Gastrocnemius medialis (tissue), 4 donors: ENCODE measurements at regions not wholly inside any gene's neighbourhood (a gene's known extent, or its start where the extent isn't known, plus 50 kb on each side); places are given as distances from the start of the nearest gene placed in this dataset.
A peak's percentile ranks its signal among the peaks of the same experiment; 100 is the strongest.

Source experiments
- ATAC-seq, 2 donors: fragments of 150-250 bp; one replicate each; pipeline ENCODE4 v1.9.1; 2016
- DNase-seq, 2 donors: peaks; one replicate each; pipeline ENCODE4 v3.0.0-alpha.2; 2019
- H3K27ac ChIP-seq, 4 donors: fragments of 200-600 bp; sonication (generic); 1 replicate in 1 of 4; 2 replicates in 3 of 4; pipeline ENCODE4 v1.5.1; 2016 to 2018; ENCODE audit warnings: mild to moderate bottlenecking in 2 of 4, moderate library complexity in 1 of 4
- H3K27me3 ChIP-seq, 3 donors: fragments of 200-600 bp; sonication (generic) in 2 of 3; 1 replicate in 1 of 3; 2 replicates in 2 of 3; pipeline versions ENCODE4 v1.5.1 to v1.6.0; 2016 to 2019; ENCODE audit warnings: mild to moderate bottlenecking in 1 of 3, moderate library complexity in 1 of 3
- H3K36me3 ChIP-seq, 2 donors: fragments of 200-600 bp; sonication (generic) in 1 of 2; one replicate each; pipeline ENCODE4 v1.5.1; 2017 to 2018
- H3K4me1 ChIP-seq, 2 donors: fragments of 200-600 bp; sonication (generic) in 1 of 2; one replicate each; pipeline ENCODE4 v1.5.1; 2016 to 2017; ENCODE audit warnings: mild to moderate bottlenecking in 2 of 2
- H3K4me3 ChIP-seq, 4 donors: fragments of 200-600 bp; sonication (generic) in 3 of 4; 1 replicate in 1 of 4; 2 replicates in 3 of 4; pipeline ENCODE4 v1.5.1; 2016 to 2019; ENCODE audit warnings: mild to moderate bottlenecking in 2 of 4
- H3K9me3 ChIP-seq, 3 donors: fragments of 200-600 bp; sonication (generic) in 2 of 3; 1 replicate in 1 of 3; 2 replicates in 2 of 3; pipeline ENCODE4 v1.5.1; 2016 to 2019
- POLR2A ChIP-seq, 2 donors: fragments of 450-650 bp; IDR thresholded peaks; one replicate each; pipeline ENCODE4 v1.6.1; 2017; ENCODE audit warnings: antibody characterized with exemption in 2 of 2, mild to moderate bottlenecking in 2 of 2, moderate library complexity in 2 of 2
- in situ Hi-C, 4 donors: fragments of 200-750 bp; cut with MboI; loops; one replicate each; pipeline versions ENCODE4 v1.15.0 to v1.8.0; 2017; ENCODE audit warnings: low sequenced_read_pairs in 4 of 4
- intact Hi-C: fragments of 100-400 bp; cut with DNase I; formaldehyde crosslinking; loops from one replicate; pipeline ENCODE4 v1.15.1; 2023; ENCODE audit warnings: low total_unique reads
- TF ChIP-seq, protein P1 (sequence below), 5 experiments: fragments of 450-650 bp in 3 of 5; fragments of 200-600 bp in 2 of 5; sonication (generic) in 2 of 5; IDR thresholded peaks in 4 of 5; conservative IDR thresholded peaks in 1 of 5; 1 replicate in 4 of 5; 2 replicates in 1 of 5; pipeline ENCODE4 v1.5.1; 2016 to 2019; ENCODE audit warnings: antibody characterized with exemption in 5 of 5, mild to moderate bottlenecking in 3 of 5, moderate library complexity in 3 of 5

DNA sequence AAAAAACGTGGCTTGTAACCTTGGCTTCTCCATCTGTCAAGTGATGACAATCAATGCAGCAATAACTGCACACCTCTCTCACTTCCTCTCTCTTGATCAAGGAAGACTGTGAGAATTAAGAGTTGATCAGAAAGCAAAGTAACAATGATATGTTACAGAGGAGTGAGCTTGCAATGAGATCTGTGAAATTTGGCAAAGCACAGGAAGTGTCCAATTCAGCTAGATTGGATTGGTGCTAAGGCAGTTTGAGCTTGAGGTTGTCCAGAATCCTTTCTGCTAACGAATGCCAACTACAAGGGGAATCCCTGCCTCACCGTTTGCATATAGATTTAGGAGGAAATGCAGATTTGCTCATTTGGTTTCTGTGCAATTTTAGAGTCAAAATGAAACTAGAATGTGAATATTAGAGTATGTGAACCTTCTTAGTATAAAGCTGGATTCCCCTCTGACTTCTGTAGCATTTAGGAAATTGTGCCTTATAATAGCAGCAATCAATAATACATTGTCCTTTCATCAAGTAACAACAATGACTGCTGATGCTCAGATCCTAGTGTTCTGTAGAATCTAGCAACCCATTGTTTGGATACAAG is 346.4 kb downstream of the PTTG2 start:
- ATAC-seq (no peak), DNase-seq (no peak)
- intact Hi-C loops (no loop called here), in situ Hi-C loops (loop anchor here in 1 of 4 donors (25.0 kb wide), 1 partner anchor 244 kb away; no protein-coding TSS in a partner anchor)
- Histone ChIP-seq H3K27ac (no peak overlapping the region), H3K36me3 (no peaks in the 10 kb centered on the region), H3K9me3 (no peaks in the 10 kb centered on the region), H3K4me3 (no peak overlapping the region), H3K4me1 (peaks cover 4 to 7% of the 10 kb centered on the region in 2 donors), H3K27me3 (no peaks in the 10 kb centered on the region)
- no peak for TF ChIP-seq POLR2A (IDR thresholded peaks at IDR 0.05)
- TF ChIP-seq, protein P1, sequence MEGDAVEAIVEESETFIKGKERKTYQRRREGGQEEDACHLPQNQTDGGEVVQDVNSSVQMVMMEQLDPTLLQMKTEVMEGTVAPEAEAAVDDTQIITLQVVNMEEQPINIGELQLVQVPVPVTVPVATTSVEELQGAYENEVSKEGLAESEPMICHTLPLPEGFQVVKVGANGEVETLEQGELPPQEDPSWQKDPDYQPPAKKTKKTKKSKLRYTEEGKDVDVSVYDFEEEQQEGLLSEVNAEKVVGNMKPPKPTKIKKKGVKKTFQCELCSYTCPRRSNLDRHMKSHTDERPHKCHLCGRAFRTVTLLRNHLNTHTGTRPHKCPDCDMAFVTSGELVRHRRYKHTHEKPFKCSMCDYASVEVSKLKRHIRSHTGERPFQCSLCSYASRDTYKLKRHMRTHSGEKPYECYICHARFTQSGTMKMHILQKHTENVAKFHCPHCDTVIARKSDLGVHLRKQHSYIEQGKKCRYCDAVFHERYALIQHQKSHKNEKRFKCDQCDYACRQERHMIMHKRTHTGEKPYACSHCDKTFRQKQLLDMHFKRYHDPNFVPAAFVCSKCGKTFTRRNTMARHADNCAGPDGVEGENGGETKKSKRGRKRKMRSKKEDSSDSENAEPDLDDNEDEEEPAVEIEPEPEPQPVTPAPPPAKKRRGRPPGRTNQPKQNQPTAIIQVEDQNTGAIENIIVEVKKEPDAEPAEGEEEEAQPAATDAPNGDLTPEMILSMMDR (IDR thresholded peaks at IDR 0.05 in 4 of 5, conservative IDR thresholded peaks at IDR 0.05 in 1 of 5) = no peak

DNA sequence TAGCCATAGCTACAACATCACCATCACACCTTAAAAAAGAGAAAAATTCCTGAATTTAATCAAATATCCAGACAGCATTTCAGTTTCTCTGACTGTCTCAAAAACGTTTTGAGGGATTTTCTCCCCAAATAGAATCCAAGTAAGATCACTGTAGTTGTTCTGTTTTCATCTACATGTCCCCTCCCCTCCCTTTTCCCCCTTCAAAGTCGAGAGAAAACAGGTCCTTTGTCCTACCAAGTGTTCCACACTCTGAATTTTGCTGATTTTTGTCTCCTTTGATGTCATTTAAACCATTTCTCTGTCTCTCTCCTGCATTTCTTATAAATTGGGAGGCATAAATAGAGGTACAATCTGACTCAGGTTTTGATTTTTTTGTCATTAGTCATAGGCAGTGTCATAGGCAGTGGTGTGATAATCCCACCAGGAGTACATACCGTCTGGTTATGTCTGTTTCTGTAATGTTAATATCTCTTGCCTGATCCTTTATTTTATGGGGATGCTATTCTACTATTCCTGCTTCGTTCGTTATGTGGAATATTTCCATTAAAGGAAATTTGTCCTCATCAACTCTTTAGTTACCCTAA is 348.6 kb downstream of the PTTG2 start:
- in situ Hi-C loops (loop anchor here in 1 of 4 donors (25.0 kb wide), 1 partner anchor 247 kb away; no protein-coding TSS in a partner anchor), intact Hi-C loops (no loop called here)
- peaks cover 7 to 10% of the 10 kb centered on the region in 2 donors for H3K4me1 ChIP-seq
- ATAC-seq (no peak), DNase-seq (no peak)
- no peaks in the 10 kb centered on the region for H3K9me3 ChIP-seq
- H3K4me3 ChIP-seq = no peak overlapping the region
- no peak for TF ChIP-seq POLR2A (IDR thresholded peaks at IDR 0.05)
- TF ChIP-seq, protein P1 (IDR thresholded peaks at IDR 0.05 in 4 of 5, conservative IDR thresholded peaks at IDR 0.05 in 1 of 5) = no peak
- no peaks in the 10 kb centered on the region for H3K36me3 ChIP-seq
- no peaks in the 10 kb centered on the region for H3K27me3 ChIP-seq
- no peak overlapping the region for H3K27ac ChIP-seq

DNA sequence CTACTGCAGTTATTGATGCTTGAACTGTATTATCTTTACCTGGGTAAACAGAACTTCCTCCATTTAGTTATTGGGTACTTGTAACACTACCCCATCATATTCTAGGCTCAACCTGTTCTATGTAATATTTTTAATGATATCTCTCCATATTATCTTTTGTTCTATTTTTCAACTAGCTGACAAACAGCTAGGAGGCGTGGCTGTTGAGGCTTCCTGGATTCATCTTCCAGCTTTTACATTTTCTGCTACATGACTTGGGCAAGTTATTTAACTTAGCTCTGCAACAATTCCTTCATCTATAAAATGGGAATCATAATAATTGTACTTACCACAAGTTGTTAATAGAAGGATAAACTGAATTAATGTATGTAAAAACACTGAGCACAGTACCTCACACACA is 349.3 kb downstream of the PTTG2 start:
- DNase-seq (no peak), ATAC-seq (no peak)
- H3K4me1 ChIP-seq = peaks cover 7 to 13% of the 10 kb centered on the region in 2 donors
- intact Hi-C loops = no loop called here
- H3K27me3 ChIP-seq = no peaks in the 10 kb centered on the region
- no peaks in the 10 kb centered on the region for H3K9me3 ChIP-seq
- TF ChIP-seq, protein P1 (IDR thresholded peaks at IDR 0.05 in 4 of 5, conservative IDR thresholded peaks at IDR 0.05 in 1 of 5) = no peak
- no peak for TF ChIP-seq POLR2A (IDR thresholded peaks at IDR 0.05)
- no peak overlapping the region for H3K4me3 ChIP-seq
- no peak overlapping the region for H3K27ac ChIP-seq
- in situ Hi-C loops = loop anchor here in 1 of 4 donors (25.0 kb wide), 1 partner anchor 247 kb away; no protein-coding TSS in a partner anchor
- no peaks in the 10 kb centered on the region for H3K36me3 ChIP-seq

DNA sequence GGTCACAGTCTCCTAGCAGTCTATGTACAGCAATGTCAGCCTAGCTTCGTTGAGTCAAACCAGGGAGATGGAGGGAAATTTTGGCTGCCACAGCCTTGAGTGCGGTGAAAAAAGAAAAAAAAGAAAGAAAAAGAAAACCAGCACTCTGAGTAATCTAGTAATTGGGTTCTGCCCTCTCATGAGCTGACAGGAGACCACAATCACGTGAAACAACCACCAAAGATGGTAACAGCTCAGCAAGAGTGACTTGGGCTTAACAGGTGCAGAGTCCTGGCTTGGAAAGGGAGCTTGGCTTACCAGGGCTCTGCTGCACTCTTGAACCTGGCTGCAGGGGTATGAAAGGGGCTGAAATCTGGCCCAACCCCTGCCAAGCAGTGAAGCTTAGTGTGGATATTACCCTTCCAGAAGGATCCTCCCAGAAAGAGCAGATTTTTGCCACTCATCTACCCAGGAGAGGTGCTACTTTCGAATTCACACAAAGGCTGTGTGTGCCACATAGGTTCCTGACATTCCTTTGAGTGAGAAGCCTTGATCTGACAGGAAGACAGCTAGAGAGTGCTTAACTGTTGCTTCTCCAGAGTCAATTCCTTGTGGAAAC is 350.3 kb downstream of the PTTG2 start:
- H3K27me3 ChIP-seq = no peaks in the 10 kb centered on the region
- H3K4me1 ChIP-seq = peaks cover 7 to 16% of the 10 kb centered on the region in 2 donors
- H3K4me3 ChIP-seq = no peak overlapping the region
- peak; percentile 81 to 88 for ATAC-seq
- no peak overlapping the region for H3K27ac ChIP-seq
- intact Hi-C loops (loop anchor here (10.0 kb wide), 1 partner anchor 734 kb away; no protein-coding TSS in a partner anchor), in situ Hi-C loops (loop anchor here (10.0 to 25.0 kb wide), 7 partner anchors 116 to 364 kb away; no protein-coding TSS in a partner anchor)
- TF ChIP-seq, protein P1 (IDR thresholded peaks at IDR 0.05 in 4 of 5, conservative IDR thresholded peaks at IDR 0.05 in 1 of 5) = no peak
- no peak for TF ChIP-seq POLR2A (IDR thresholded peaks at IDR 0.05)
- H3K36me3 ChIP-seq = no peaks in the 10 kb centered on the region
- H3K9me3 ChIP-seq = no peaks in the 10 kb centered on the region
- no peak for DNase-seq
